DND-41 (cell line): ENCODE measurements at regions not wholly inside any gene's neighbourhood (a gene's known extent, or its start where the extent isn't known, plus 50 kb on each side); places are given as distances from the start of the nearest gene placed in this dataset.

Experiments
- ATAC-seq: fragments of 200-7000 bp; cut with Tn5 transposase; 3 replicates; pipeline ENCODE4 v1.9.1; 2021; ENCODE audit warnings: low read depth; ENCODE audit not compliant: insufficient read depth
- DNase-seq: peaks from one replicate; pipeline ENCODE4 v3.0.0-alpha.2; 2020
- H2AFZ ChIP-seq: 2 replicates; pipeline ENCODE4 v1.6.0; 2012; ENCODE audit warnings: low read depth, low read length
- H3K27ac ChIP-seq: 2 replicates; pipeline ENCODE4 v1.5.1; 2012; ENCODE audit warnings: low read length, inconsistent platforms
- H3K27me3 ChIP-seq: fragments of 200-600 bp; sonication (generic); 2 replicates; pipeline ENCODE4 v1.6.0; 2012; ENCODE audit warnings: low read length, mild to moderate bottlenecking, inconsistent platforms; ENCODE audit not compliant: insufficient read depth, poor library complexity
- H3K36me3 ChIP-seq: 2 replicates; pipeline ENCODE4 v1.5.1; 2012; ENCODE audit warnings: low read length, inconsistent platforms; ENCODE audit not compliant: insufficient read depth
- H3K4me1 ChIP-seq: 2 replicates; pipeline ENCODE4 v1.5.1; 2012; ENCODE audit warnings: mild to moderate bottlenecking, low read length; ENCODE audit not compliant: insufficient read depth
- H3K4me2 ChIP-seq: 2 replicates; pipeline ENCODE4 v1.6.0; 2012; ENCODE audit warnings: mild to moderate bottlenecking, moderate library complexity, low read length, inconsistent platforms; ENCODE audit not compliant: insufficient read depth
- H3K4me3 ChIP-seq, 2 experiments: fragments of 200-600 bp in 1 of 2; shearing (Covaris generic) in 1 of 2; 2 replicates each; pipeline ENCODE4 v1.5.1; 2012 to 2016; ENCODE audit warnings: inconsistent platforms in 2 of 2, low read length in 2 of 2, mild to moderate bottlenecking in 2 of 2, low read depth in 1 of 2, moderate library complexity in 1 of 2
- H3K79me2 ChIP-seq: 2 replicates; pipeline ENCODE4 v1.6.0; 2012; ENCODE audit warnings: low read length, inconsistent platforms; ENCODE audit not compliant: insufficient read depth
- H3K9ac ChIP-seq: 2 replicates; pipeline ENCODE4 v1.6.0; 2012; ENCODE audit warnings: low read depth, mild to moderate bottlenecking, inconsistent platforms, low read length, moderate library complexity
- H3K9me3 ChIP-seq: 2 replicates; pipeline ENCODE4 v1.5.1; 2012; ENCODE audit warnings: low read length, moderate library complexity, mild to moderate bottlenecking, inconsistent platforms; ENCODE audit not compliant: insufficient read depth, severe bottlenecking
- H4K20me1 ChIP-seq: 2 replicates; pipeline ENCODE4 v1.6.0; 2012; ENCODE audit warnings: low read length; ENCODE audit not compliant: insufficient read depth
- CTCF ChIP-seq: IDR thresholded peaks from 2 replicates; pipeline ENCODE4 v1.5.1; 2012; ENCODE audit warnings: borderline replicate concordance, low read length, moderate library complexity, mild to moderate bottlenecking; ENCODE audit not compliant: poor library complexity, severe bottlenecking; ENCODE audit errors: extremely low read depth
- EZH2 ChIP-seq: IDR thresholded peaks from 3 replicates; pipeline ENCODE4 v1.6.1; 2012; ENCODE audit warnings: borderline replicate concordance, low read depth, mild to moderate bottlenecking, moderate library complexity, low read length, inconsistent platforms; ENCODE audit not compliant: severe bottlenecking

GRCh38 chr13:75146436-75146835, 335.5 kb downstream of the TBC1D4 start:
- Histone ChIP-seq H3K9ac (no peak overlapping the region), H4K20me1 (no peaks in the 10 kb centered on the region), H3K9me3 (peaks cover 4% of the 10 kb centered on the region), H2AFZ (no peak overlapping the region), H3K79me2 (no peaks in the 10 kb centered on the region), H3K27ac (no peak overlapping the region), H3K27me3 (no peaks in the 10 kb centered on the region), H3K4me2 (no peak overlapping the region), H3K4me1 (no peaks in the 10 kb centered on the region), H3K4me3 (no peak overlapping the region), H3K36me3 (no peaks in the 10 kb centered on the region)
- TF ChIP-seq EZH2 (no peak), CTCF (no peak)
- ATAC-seq: no peak
- DNase-seq: no peak

- H3K4me1 ChIP-seq: no peaks in the 10 kb centered on the region
Measured at GRCh38 chr13:75145927-75146326, 336.0 kb downstream of the TBC1D4 start.

GRCh38 chr13:75139291-75139690, 342.7 kb downstream of the TBC1D4 start:
- Histone ChIP-seq H2AFZ (no peak overlapping the region), H3K4me3 (no peak overlapping the region), H3K9me3 (peaks cover 3% of the 10 kb centered on the region), H3K9ac (no peak overlapping the region), H4K20me1 (no peaks in the 10 kb centered on the region), H3K27me3 (no peaks in the 10 kb centered on the region), H3K27ac (no peak overlapping the region), H3K79me2 (no peaks in the 10 kb centered on the region), H3K4me1 (no peaks in the 10 kb centered on the region), H3K36me3 (no peaks in the 10 kb centered on the region), H3K4me2 (no peak overlapping the region)
- DNase-seq (no peak), ATAC-seq (no peak)
- TF ChIP-seq CTCF (no peak), EZH2 (no peak)

More at GRCh38 chr13:75145927-75146326, 336.0 kb downstream of the TBC1D4 start:
- DNase-seq (no peak), ATAC-seq (no peak)
- Histone ChIP-seq H3K36me3 (no peaks in the 10 kb centered on the region), H3K27ac (no peak overlapping the region), H3K9ac (no peak overlapping the region), H4K20me1 (no peaks in the 10 kb centered on the region), H2AFZ (no peak overlapping the region), H3K79me2 (no peaks in the 10 kb centered on the region), H3K27me3 (no peaks in the 10 kb centered on the region), H3K9me3 (no peaks in the 10 kb centered on the region), H3K4me3 (no peak overlapping the region), H3K4me2 (no peak overlapping the region)
- no peak for TF ChIP-seq CTCF
- no peak for TF ChIP-seq EZH2
